ENCODE measurements at regions not wholly inside any gene's neighbourhood (a gene's known extent, or its start where the extent isn't known, plus 50 kb on each side); places are given as distances from the start of the nearest gene placed in this dataset.

DNA sequence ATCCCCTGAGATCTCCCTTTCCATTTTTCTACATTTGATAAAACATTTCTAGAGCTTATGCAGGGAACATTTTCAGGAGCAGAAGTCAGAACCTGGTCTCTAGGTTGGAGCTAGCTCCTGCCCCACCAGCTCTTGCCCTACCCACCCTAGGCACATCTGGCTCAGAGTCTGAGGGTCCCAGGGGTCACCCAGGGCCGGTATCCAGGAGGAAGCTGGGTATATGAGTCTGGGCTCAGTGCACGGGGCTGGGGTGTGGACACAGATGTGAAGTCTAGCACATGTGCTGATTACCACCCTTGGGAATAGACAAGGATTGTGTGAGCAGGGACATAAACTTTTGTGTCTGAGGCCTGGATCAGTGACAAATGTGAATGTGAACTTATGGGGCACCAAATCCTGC, 95.4 kb downstream of the MATN1 start:
- no peak for TF ChIP-seq BACH2 (CRISPR knock-in tag; IDR thresholded peaks at IDR 0.05; ENCODE audit: borderline replicate concordance)
- no peak for TF ChIP-seq PPARA (CRISPR knock-in tag; IDR thresholded peaks at IDR 0.05; ENCODE audit: borderline replicate concordance)
- no peak for TF ChIP-seq ZNF70 (CRISPR knock-in tag; IDR thresholded peaks at IDR 0.05)
- TF ChIP-seq ZFP30 (CRISPR knock-in tag; IDR thresholded peaks at IDR 0.05), result no peak
- TF ChIP-seq RARB (CRISPR knock-in tag; IDR thresholded peaks at IDR 0.05), result no peak
- TF ChIP-seq, protein P1, sequence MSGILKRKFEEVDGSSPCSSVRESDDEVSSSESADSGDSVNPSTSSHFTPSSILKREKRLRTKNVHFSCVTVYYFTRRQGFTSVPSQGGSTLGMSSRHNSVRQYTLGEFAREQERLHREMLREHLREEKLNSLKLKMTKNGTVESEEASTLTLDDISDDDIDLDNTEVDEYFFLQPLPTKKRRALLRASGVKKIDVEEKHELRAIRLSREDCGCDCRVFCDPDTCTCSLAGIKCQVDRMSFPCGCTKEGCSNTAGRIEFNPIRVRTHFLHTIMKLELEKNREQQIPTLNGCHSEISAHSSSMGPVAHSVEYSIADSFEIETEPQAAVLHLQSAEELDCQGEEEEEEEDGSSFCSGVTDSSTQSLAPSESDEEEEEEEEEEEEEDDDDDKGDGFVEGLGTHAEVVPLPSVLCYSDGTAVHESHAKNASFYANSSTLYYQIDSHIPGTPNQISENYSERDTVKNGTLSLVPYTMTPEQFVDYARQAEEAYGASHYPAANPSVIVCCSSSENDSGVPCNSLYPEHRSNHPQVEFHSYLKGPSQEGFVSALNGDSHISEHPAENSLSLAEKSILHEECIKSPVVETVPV (CRISPR knock-in tag; IDR thresholded peaks at IDR 0.05), result no peak
- TF ChIP-seq, protein P2, sequence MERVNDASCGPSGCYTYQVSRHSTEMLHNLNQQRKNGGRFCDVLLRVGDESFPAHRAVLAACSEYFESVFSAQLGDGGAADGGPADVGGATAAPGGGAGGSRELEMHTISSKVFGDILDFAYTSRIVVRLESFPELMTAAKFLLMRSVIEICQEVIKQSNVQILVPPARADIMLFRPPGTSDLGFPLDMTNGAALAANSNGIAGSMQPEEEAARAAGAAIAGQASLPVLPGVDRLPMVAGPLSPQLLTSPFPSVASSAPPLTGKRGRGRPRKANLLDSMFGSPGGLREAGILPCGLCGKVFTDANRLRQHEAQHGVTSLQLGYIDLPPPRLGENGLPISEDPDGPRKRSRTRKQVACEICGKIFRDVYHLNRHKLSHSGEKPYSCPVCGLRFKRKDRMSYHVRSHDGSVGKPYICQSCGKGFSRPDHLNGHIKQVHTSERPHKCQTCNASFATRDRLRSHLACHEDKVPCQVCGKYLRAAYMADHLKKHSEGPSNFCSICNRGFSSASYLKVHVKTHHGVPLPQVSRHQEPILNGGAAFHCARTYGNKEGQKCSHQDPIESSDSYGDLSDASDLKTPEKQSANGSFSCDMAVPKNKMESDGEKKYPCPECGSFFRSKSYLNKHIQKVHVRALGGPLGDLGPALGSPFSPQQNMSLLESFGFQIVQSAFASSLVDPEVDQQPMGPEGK (CRISPR knock-in tag; IDR thresholded peaks at IDR 0.05; ENCODE audit: borderline replicate concordance), result no peak
- TF ChIP-seq CSDC2 (CRISPR knock-in tag; IDR thresholded peaks at IDR 0.05), result no peak
- TF ChIP-seq GLIS3 (CRISPR knock-in tag; IDR thresholded peaks at IDR 0.05), result no peak
- no peak for TF ChIP-seq ZNF8 (CRISPR knock-in tag; IDR thresholded peaks at IDR 0.05)
- TF ChIP-seq ZNF565 (CRISPR knock-in tag; conservative IDR thresholded peaks at IDR 0.05; ENCODE audit: low read depth), result no peak
- no peak for TF ChIP-seq ESRRG (CRISPR knock-in tag; IDR thresholded peaks at IDR 0.05)
- no peak for TF ChIP-seq ISL1 (CRISPR knock-in tag; IDR thresholded peaks at IDR 0.05)
- TF ChIP-seq, protein P3, sequence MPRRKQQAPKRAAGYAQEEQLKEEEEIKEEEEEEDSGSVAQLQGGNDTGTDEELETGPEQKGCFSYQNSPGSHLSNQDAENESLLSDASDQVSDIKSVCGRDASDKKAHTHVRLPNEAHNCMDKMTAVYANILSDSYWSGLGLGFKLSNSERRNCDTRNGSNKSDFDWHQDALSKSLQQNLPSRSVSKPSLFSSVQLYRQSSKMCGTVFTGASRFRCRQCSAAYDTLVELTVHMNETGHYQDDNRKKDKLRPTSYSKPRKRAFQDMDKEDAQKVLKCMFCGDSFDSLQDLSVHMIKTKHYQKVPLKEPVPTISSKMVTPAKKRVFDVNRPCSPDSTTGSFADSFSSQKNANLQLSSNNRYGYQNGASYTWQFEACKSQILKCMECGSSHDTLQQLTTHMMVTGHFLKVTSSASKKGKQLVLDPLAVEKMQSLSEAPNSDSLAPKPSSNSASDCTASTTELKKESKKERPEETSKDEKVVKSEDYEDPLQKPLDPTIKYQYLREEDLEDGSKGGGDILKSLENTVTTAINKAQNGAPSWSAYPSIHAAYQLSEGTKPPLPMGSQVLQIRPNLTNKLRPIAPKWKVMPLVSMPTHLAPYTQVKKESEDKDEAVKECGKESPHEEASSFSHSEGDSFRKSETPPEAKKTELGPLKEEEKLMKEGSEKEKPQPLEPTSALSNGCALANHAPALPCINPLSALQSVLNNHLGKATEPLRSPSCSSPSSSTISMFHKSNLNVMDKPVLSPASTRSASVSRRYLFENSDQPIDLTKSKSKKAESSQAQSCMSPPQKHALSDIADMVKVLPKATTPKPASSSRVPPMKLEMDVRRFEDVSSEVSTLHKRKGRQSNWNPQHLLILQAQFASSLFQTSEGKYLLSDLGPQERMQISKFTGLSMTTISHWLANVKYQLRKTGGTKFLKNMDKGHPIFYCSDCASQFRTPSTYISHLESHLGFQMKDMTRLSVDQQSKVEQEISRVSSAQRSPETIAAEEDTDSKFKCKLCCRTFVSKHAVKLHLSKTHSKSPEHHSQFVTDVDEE (CRISPR knock-in tag; IDR thresholded peaks at IDR 0.05), result no peak
- no peak for TF ChIP-seq ARNTL (CRISPR knock-in tag; IDR thresholded peaks at IDR 0.05; ENCODE audit: borderline replicate concordance, low read depth)
- TF ChIP-seq, protein P4, sequence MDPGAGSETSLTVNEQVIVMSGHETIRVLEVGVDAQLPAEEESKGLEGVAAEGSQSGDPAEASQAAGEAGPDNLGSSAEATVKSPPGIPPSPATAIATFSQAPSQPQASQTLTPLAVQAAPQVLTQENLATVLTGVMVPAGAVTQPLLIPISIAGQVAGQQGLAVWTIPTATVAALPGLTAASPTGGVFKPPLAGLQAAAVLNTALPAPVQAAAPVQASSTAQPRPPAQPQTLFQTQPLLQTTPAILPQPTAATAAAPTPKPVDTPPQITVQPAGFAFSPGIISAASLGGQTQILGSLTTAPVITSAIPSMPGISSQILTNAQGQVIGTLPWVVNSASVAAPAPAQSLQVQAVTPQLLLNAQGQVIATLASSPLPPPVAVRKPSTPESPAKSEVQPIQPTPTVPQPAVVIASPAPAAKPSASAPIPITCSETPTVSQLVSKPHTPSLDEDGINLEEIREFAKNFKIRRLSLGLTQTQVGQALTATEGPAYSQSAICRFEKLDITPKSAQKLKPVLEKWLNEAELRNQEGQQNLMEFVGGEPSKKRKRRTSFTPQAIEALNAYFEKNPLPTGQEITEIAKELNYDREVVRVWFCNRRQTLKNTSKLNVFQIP (CRISPR knock-in tag; IDR thresholded peaks at IDR 0.05; ENCODE audit: borderline replicate concordance, low read depth), result no peak
- no peak for TF ChIP-seq SNAI2 (CRISPR knock-in tag; IDR thresholded peaks at IDR 0.05)
- no peak for TF ChIP-seq ZFP3 (CRISPR knock-in tag; IDR thresholded peaks at IDR 0.05)
- TF ChIP-seq TOX (CRISPR knock-in tag; IDR thresholded peaks at IDR 0.05; ENCODE audit: borderline replicate concordance), result no peak
- ATAC-seq, result no peak

DNA sequence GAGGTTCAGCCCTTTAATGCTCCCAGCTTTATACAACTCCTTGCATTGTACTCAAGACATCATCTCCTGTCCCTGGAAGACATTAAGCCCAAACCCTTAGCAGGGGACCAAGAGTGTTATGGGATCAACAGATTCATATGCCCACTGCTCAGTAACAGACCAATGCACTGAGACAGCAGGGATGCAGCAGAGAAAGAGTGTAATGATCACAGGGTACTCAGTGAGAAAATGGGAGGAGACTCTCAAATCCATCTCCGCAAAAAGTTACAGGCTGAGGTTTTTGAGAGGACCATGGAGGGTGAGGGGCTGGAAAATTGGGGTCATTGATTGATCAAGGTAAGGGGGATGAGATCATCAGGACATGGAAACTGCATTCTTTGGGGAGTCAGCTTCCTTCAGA, 96.2 kb downstream of the MATN1 start:
- TF ChIP-seq CSDC2 (CRISPR knock-in tag; IDR thresholded peaks at IDR 0.05), result no peak
- TF ChIP-seq ZC3H10 (CRISPR knock-in tag; IDR thresholded peaks at IDR 0.05), result no peak
- no peak for TF ChIP-seq TCF4 (CRISPR knock-in tag; IDR thresholded peaks at IDR 0.05; ENCODE audit: borderline replicate concordance)
- TF ChIP-seq, protein P4 (CRISPR knock-in tag; IDR thresholded peaks at IDR 0.05; ENCODE audit: borderline replicate concordance, low read depth), result no peak
- TF ChIP-seq, protein P5, sequence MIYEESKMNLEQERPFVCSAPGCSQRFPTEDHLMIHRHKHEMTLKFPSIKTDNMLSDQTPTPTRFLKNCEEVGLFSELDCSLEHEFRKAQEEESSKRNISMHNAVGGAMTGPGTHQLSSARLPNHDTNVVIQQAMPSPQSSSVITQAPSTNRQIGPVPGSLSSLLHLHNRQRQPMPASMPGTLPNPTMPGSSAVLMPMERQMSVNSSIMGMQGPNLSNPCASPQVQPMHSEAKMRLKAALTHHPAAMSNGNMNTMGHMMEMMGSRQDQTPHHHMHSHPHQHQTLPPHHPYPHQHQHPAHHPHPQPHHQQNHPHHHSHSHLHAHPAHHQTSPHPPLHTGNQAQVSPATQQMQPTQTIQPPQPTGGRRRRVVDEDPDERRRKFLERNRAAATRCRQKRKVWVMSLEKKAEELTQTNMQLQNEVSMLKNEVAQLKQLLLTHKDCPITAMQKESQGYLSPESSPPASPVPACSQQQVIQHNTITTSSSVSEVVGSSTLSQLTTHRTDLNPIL (CRISPR knock-in tag; IDR thresholded peaks at IDR 0.05; ENCODE audit: low read depth), result no peak
- TF ChIP-seq, protein P2 (CRISPR knock-in tag; IDR thresholded peaks at IDR 0.05; ENCODE audit: borderline replicate concordance), result no peak
- TF ChIP-seq OSR1 (CRISPR knock-in tag; IDR thresholded peaks at IDR 0.05), result no peak
- TF ChIP-seq ZNF565 (CRISPR knock-in tag; conservative IDR thresholded peaks at IDR 0.05; ENCODE audit: low read depth), result no peak
- TF ChIP-seq ESRRG (CRISPR knock-in tag; IDR thresholded peaks at IDR 0.05), result no peak
- no peak for TF ChIP-seq TOX (CRISPR knock-in tag; IDR thresholded peaks at IDR 0.05; ENCODE audit: borderline replicate concordance)
- ATAC-seq, result no peak
